Muscle of back (tissue), 3 donors: ENCODE measurements at regions not wholly inside any gene's neighbourhood (a gene's known extent, or its start where the extent isn't known, plus 50 kb on each side); places are given as distances from the start of the nearest gene placed in this dataset.
"Not testable (repeated sequence)": the region's sequence is repeated elsewhere in the genome, so short reads cannot be mapped to it uniquely, and the experiment has no call there.

Source experiments
- DNase-seq, 3 donors: peaks; one replicate each; pipeline versions ENCODE4 v3.0.0 to v3.0.0-alpha.2; 2013

GRCh38 chr1:71345491-71345890 lies 264.7 kb upstream of the ZRANB2 start:
- DNase-seq, result no peak

- no peak for DNase-seq
These were observed 263.0 kb upstream of the ZRANB2 start for GRCh38 chr1:71343686-71344416.

GRCh38 chr1:71339238-71339637 lies 258.4 kb upstream of the ZRANB2 start:
- no peak for DNase-seq

GRCh38 chr1:71330991-71331390 lies 250.2 kb upstream of the ZRANB2 start:
- DNase-seq, result no peak

- DNase-seq, result peak in 2 of 3 donors; percentile 1 to 19
These were observed 243.9 kb upstream of the ZRANB2 start for GRCh38 chr1:71324671-71325267.

- DNase-seq, result no peak
These were observed 231.7 kb upstream of the ZRANB2 start for GRCh38 chr1:71312545-71312944.

- no peak for DNase-seq
These were observed 230.5 kb upstream of the ZRANB2 start for GRCh38 chr1:71311376-71311775.

GRCh38 chr1:71307451-71307850 lies 226.6 kb upstream of the ZRANB2 start:
- DNase-seq, result peak; percentile 30 to 71 (median 58)

GRCh38 chr1:71304125-71304524 lies 223.3 kb upstream of the ZRANB2 start:
- DNase-seq, result no peak

- no peak for DNase-seq
These were observed 222.8 kb upstream of the ZRANB2 start for GRCh38 chr1:71303617-71304041.

- no peak for DNase-seq
These were observed 217.8 kb upstream of the ZRANB2 start for GRCh38 chr1:71298633-71299032.

- peak in 1 of 3 donors; percentile 50 for DNase-seq
These were observed 215.8 kb upstream of the ZRANB2 start for GRCh38 chr1:71296551-71297134.

- DNase-seq, result no peak
These were observed 214.5 kb upstream of the ZRANB2 start for GRCh38 chr1:71295350-71295749.

GRCh38 chr1:71294178-71294577 lies 213.3 kb upstream of the ZRANB2 start:
- DNase-seq, result no peak

- DNase-seq, result no peak
These were observed 211.4 kb upstream of the ZRANB2 start for GRCh38 chr1:71292203-71292602.

GRCh38 chr1:71290506-71291237 lies 209.8 kb upstream of the ZRANB2 start:
- not testable (repeated sequence) for DNase-seq

- DNase-seq, result no peak
These were observed 204.7 kb upstream of the ZRANB2 start for GRCh38 chr1:71285529-71285928.

- DNase-seq, result no peak
These were observed 195.6 kb upstream of the ZRANB2 start for GRCh38 chr1:71276466-71276865.

- DNase-seq, result peak in 1 of 3 donors; percentile 77
These were observed 192.5 kb upstream of the ZRANB2 start for GRCh38 chr1:71273334-71273733.

- no peak for DNase-seq
These were observed 189.6 kb upstream of the ZRANB2 start for GRCh38 chr1:71270394-71270915.

GRCh38 chr1:71269818-71270217 lies 189.0 kb upstream of the ZRANB2 start:
- DNase-seq, result peak in 1 of 3 donors; percentile 5

GRCh38 chr1:71269179-71269578 lies 188.3 kb upstream of the ZRANB2 start:
- DNase-seq, result no peak
